ENCODE measurements at regions not wholly inside any gene's neighbourhood (a gene's known extent, or its start where the extent isn't known, plus 50 kb on each side); places are given as distances from the start of the nearest gene placed in this dataset.

GRCh38 chr9:109913461-109913810 is 133.4 kb downstream of the PALM2AKAP2 start:
- no peak for DNase-seq (ENCODE audit: low read depth in 2 of 2)

- DNase-seq (ENCODE audit: low read depth in 2 of 2): no peak
Measured at GRCh38 chr9:109914280-109915027, 134.5 kb downstream of the PALM2AKAP2 start.

- no peak for DNase-seq (ENCODE audit: low read depth in 2 of 2)
Measured at GRCh38 chr9:109916316-109916715, 136.3 kb downstream of the PALM2AKAP2 start.

GRCh38 chr9:109918339-109919163 is 138.6 kb downstream of the PALM2AKAP2 start:
- no peak for DNase-seq (ENCODE audit: low read depth in 2 of 2)

- DNase-seq (ENCODE audit: low read depth in 2 of 2): no peak
Measured at GRCh38 chr9:109919736-109920408, 139.9 kb downstream of the PALM2AKAP2 start.

GRCh38 chr9:109922617-109923470 is 142.8 kb downstream of the PALM2AKAP2 start:
- no peak for DNase-seq (ENCODE audit: low read depth in 2 of 2)

- no peak for DNase-seq (ENCODE audit: low read depth in 2 of 2)
Measured at GRCh38 chr9:109923471-109923760, 143.4 kb downstream of the PALM2AKAP2 start.

- DNase-seq (ENCODE audit: low read depth in 2 of 2): no peak
Measured at GRCh38 chr9:109923806-109924205, 143.8 kb downstream of the PALM2AKAP2 start.

- no peak for DNase-seq (ENCODE audit: low read depth in 2 of 2)
Measured at GRCh38 chr9:109925799-109926198, 145.8 kb downstream of the PALM2AKAP2 start.

GRCh38 chr9:109926421-109926869 is 146.4 kb downstream of the PALM2AKAP2 start:
- DNase-seq (ENCODE audit: low read depth in 2 of 2): no peak

- no peak for DNase-seq (ENCODE audit: low read depth in 2 of 2)
Measured at GRCh38 chr9:109931623-109932022, 151.6 kb downstream of the PALM2AKAP2 start.

GRCh38 chr9:109934136-109934856 is 154.3 kb downstream of the PALM2AKAP2 start:
- no peak for DNase-seq (ENCODE audit: low read depth in 2 of 2)

GRCh38 chr9:109934857-109935215 is 154.8 kb downstream of the PALM2AKAP2 start:
- no peak for DNase-seq (ENCODE audit: low read depth in 2 of 2)

GRCh38 chr9:109935406-109936087 is 155.5 kb downstream of the PALM2AKAP2 start:
- no peak for DNase-seq (ENCODE audit: low read depth in 2 of 2)

GRCh38 chr9:109937861-109938453 is 158.0 kb downstream of the PALM2AKAP2 start:
- no peak for DNase-seq (ENCODE audit: low read depth in 2 of 2)

GRCh38 chr9:109939698-109940342 is 159.8 kb downstream of the PALM2AKAP2 start:
- no peak for DNase-seq (ENCODE audit: low read depth in 2 of 2)

- no peak for DNase-seq (ENCODE audit: low read depth in 2 of 2)
Measured at GRCh38 chr9:109940561-109940960, 160.6 kb downstream of the PALM2AKAP2 start.

GRCh38 chr9:109941771-109942170 is 161.8 kb downstream of the PALM2AKAP2 start:
- no peak for DNase-seq (ENCODE audit: low read depth in 2 of 2)

- no peak for DNase-seq (ENCODE audit: low read depth in 2 of 2)
Measured at GRCh38 chr9:109945573-109945972, 165.6 kb downstream of the PALM2AKAP2 start.

- no peak for DNase-seq (ENCODE audit: low read depth in 2 of 2)
Measured at GRCh38 chr9:109948453-109948852, 168.5 kb downstream of the PALM2AKAP2 start.

Measured in stimulated activated CD8-positive, alpha-beta memory T cell treated with anti-CD3 and anti-CD28 coated beads, Interleukin-7, amount 100 ng/mL, for 4 hours (primary cell).